Brain microvascular endothelial cell (primary cell): ENCODE measurements at regions not wholly inside any gene's neighbourhood (a gene's known extent, or its start where the extent isn't known, plus 50 kb on each side); places are given as distances from the start of the nearest gene placed in this dataset.

Source experiments
- DNase-seq: peaks from one replicate; pipeline ENCODE4 v3.0.0-alpha.2; 2020
- H3K27ac ChIP-seq: fragments of 250-450 bp; sonication (Bioruptor Pico); 2 replicates; pipeline ENCODE4 v1.5.1; 2020; ENCODE audit warnings: mild to moderate bottlenecking, moderate library complexity
- H3K27me3 ChIP-seq: fragments of 250-450 bp; sonication (Bioruptor Pico); replicated peaks from 2 replicates; pipeline ENCODE4 v1.5.1; 2020; ENCODE audit warnings: mild to moderate bottlenecking
- H3K36me3 ChIP-seq: fragments of 250-450 bp; sonication (Bioruptor Pico); replicated peaks from 2 replicates; pipeline ENCODE4 v1.5.1; 2020; ENCODE audit warnings: mild to moderate bottlenecking
- H3K4me3 ChIP-seq: 2 replicates; pipeline ENCODE4 v1.5.1; 2011; ENCODE audit warnings: low read depth, mild to moderate bottlenecking, control low read depth, low read length, moderate library complexity
- in situ Hi-C: cut with HindIII; loops from 2 replicates; pipeline ENCODE4 v1.10.0; 2017; ENCODE audit warnings: low sequenced_read_pairs, low pct_ligation_motif_present
- TF ChIP-seq, protein P1 (sequence below): IDR thresholded peaks from 2 replicates; pipeline ENCODE4 v1.5.1; 2011; ENCODE audit warnings: low read depth, mild to moderate bottlenecking, moderate library complexity, low read length, control low read depth, inconsistent platforms; ENCODE audit errors: missing control alignments

DNA sequence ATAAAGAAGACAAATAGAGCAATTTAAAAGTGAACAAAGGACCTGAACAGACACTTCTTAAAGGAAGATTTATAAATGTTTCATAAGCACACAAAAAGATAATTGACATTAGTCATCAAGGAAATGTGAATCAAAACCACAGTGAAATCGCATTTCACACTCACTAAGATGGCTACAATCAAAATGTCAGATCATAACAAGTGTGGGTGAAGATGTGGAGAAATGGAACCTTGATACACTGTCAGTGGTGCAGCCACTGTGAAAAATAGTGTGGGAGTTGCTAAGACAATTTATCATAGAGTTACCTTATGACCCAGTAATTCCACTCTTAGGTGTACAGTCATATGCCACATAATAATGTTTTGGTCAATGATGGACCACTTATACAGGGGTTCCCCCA, 54.5 kb upstream of the HTR4 start:
- in situ Hi-C loops, result no loop called here
- no peak for DNase-seq
- Histone ChIP-seq H3K36me3 (no peaks in the 10 kb centered on the region), H3K4me3 (no peak overlapping the region), H3K27me3 (no peaks in the 10 kb centered on the region), H3K27ac (no peak overlapping the region)
- TF ChIP-seq, protein P1, sequence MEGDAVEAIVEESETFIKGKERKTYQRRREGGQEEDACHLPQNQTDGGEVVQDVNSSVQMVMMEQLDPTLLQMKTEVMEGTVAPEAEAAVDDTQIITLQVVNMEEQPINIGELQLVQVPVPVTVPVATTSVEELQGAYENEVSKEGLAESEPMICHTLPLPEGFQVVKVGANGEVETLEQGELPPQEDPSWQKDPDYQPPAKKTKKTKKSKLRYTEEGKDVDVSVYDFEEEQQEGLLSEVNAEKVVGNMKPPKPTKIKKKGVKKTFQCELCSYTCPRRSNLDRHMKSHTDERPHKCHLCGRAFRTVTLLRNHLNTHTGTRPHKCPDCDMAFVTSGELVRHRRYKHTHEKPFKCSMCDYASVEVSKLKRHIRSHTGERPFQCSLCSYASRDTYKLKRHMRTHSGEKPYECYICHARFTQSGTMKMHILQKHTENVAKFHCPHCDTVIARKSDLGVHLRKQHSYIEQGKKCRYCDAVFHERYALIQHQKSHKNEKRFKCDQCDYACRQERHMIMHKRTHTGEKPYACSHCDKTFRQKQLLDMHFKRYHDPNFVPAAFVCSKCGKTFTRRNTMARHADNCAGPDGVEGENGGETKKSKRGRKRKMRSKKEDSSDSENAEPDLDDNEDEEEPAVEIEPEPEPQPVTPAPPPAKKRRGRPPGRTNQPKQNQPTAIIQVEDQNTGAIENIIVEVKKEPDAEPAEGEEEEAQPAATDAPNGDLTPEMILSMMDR, result no peak

DNA sequence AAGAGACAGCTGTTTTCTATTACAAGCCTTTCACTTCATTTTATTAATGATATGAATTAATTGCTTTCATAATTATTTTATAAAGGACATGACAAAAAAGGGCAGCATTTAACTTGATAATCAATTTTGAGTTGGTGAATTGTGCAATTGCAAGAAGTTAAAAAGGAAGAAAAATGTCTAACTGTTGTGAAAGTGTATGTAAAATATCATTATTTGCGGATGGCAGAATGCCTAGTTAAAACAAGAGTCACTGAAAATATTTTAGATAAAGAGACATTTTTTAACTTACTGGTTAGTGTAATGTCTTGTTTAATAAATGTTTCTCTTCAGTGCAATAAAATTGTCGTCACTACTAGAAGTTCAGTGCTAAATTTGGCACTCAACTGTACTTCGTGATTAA, 57.6 kb upstream of the HTR4 start:
- no peak for DNase-seq
- Histone ChIP-seq H3K4me3 (no peak overlapping the region), H3K27ac (no peak overlapping the region), H3K36me3 (no peaks in the 10 kb centered on the region), H3K27me3 (no peaks in the 10 kb centered on the region)
- in situ Hi-C loops, result no loop called here
- TF ChIP-seq, protein P1, result no peak

DNA sequence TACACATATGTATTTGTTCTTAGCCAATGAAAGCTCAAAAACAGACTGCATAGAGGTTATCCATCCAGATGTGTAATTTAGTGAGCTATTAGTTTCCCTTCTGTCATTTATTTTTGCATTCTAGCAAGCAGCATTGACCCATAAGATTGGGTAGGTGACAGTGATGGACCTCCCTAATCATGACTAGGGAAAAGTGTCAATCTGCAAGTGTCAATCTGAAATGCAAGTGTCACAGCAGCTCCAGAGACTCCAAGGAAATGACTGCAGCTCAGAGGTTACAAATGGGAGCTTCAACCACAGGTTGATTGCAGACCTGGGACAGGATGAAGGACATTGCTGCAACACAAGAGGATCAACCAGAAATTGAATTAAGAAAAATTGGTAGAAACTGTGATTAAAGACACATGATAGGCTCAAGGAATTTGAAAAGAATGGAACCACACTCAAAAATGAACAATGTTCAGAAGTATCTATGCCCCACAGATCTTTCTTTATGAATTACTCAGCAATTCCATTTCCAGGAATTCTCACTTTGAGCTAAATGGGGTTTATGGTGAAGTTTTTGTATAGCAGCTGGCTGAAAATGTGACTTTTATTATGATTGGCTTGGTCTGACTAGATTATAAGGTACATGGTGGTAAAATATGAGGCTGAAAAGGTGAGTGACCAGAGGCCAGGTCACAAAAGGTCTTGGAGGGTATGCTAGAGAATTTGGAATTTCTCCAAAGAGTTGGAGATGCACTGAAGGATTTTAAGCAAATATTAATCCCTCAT, 59.6 kb upstream of the HTR4 start:
- Histone ChIP-seq H3K4me3 (no peak overlapping the region), H3K36me3 (no peaks in the 10 kb centered on the region), H3K27ac (no peak overlapping the region), H3K27me3 (no peaks in the 10 kb centered on the region)
- no peak for DNase-seq
- TF ChIP-seq, protein P1, result no peak
- in situ Hi-C loops, result no loop called here

DNA sequence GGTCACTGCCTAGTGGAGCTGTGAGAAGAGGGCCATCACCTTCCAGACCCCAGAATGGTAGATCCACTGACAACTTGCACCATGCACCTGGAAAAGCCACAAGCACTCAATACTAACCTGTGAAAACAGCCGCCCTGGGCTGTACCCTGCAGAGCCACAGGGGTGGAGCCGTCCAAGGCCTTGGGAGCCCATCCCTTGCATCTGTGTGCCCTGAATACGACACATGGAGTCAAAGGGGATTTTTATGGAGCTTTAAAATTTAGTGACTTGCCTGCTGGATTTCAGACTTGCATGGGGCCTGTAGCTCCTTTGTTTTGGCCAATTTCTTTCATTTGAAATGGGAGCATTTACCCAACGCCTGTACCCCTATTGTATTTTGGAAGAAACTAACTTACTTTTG, 62.4 kb upstream of the HTR4 start:
- no peak overlapping the region for H3K27ac ChIP-seq
- H3K27me3 ChIP-seq, result peaks cover 2% of the 10 kb centered on the region
- H3K4me3 ChIP-seq, result no peak overlapping the region
- DNase-seq, result no peak
- TF ChIP-seq, protein P1, result no peak
- H3K36me3 ChIP-seq, result no peaks in the 10 kb centered on the region
- in situ Hi-C loops, result no loop called here

DNA sequence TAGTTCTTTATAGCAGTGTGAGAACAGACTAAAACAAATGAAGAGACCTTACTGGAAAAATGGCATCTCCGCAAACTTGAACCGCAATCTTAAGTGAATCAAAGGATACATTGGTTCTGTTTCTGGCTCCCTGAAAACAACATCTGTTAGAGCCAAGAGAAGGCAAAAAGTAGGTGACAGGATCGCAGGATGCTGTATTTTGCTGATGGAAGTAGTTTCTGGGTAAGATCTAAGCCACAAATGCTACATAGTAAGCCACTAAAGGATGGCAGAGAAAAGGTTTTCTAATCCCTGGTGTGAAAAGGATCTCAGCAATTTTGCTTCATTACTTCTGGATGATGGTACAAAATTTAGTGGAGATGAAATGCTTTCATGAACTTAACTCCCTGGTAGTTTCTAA, 63.3 kb upstream of the HTR4 start:
- DNase-seq, result no peak
- no peak overlapping the region for H3K4me3 ChIP-seq
- H3K27ac ChIP-seq, result no peak overlapping the region
- peaks cover 2% of the 10 kb centered on the region for H3K27me3 ChIP-seq
- no peaks in the 10 kb centered on the region for H3K36me3 ChIP-seq
- in situ Hi-C loops, result no loop called here
- TF ChIP-seq, protein P1, result no peak

DNA sequence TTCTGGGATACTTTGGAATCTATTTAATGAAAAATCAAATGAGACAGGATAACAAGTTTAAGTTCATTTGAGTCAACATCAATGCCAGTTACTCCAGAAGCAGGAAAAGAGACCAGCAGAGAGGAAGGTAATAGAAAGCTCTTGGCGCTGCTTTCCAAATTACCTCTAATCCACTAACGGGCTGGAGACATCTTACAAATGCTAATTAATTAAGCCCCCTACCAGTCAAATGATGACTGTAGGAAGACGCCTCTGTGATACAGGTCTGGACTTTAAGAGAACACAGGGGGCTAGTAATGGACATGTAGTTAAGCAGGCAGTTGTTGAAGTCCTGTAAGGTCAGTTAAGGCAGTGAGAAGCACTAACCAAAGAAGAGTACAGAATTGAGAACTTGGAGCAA, 65.3 kb upstream of the HTR4 start:
- no peaks in the 10 kb centered on the region for H3K36me3 ChIP-seq
- no peak overlapping the region for H3K4me3 ChIP-seq
- in situ Hi-C loops, result no loop called here
- DNase-seq, result no peak
- TF ChIP-seq, protein P1, result no peak
- H3K27me3 ChIP-seq, result peaks cover 2% of the 10 kb centered on the region
- no peak overlapping the region for H3K27ac ChIP-seq
